ENCODE measurements at regions not wholly inside any gene's neighbourhood (a gene's known extent, or its start where the extent isn't known, plus 50 kb on each side); places are given as distances from the start of the nearest gene placed in this dataset.

GRCh38 chr5:126228934-126229333, 194.3 kb upstream of the GRAMD2B start:
- H3K4me3 ChIP-seq = no peak overlapping the region
- TF ChIP-seq CTCF (IDR thresholded peaks at IDR 0.05; ENCODE audit: borderline replicate concordance) = no peak
- H3K27ac ChIP-seq (replicated peaks) = no peak overlapping the region
- intact Hi-C loops (cut with micrococcal nuclease) = no loop called here
- H3K4me1 ChIP-seq = no peaks in the 10 kb centered on the region
- H3K36me3 ChIP-seq = no peaks in the 10 kb centered on the region
- peaks cover 12% of the 10 kb centered on the region for H3K9me3 ChIP-seq (replicated peaks)
- no peaks in the 10 kb centered on the region for H3K27me3 ChIP-seq (ENCODE audit: low read depth)
- no peak for DNase-seq

DNA sequence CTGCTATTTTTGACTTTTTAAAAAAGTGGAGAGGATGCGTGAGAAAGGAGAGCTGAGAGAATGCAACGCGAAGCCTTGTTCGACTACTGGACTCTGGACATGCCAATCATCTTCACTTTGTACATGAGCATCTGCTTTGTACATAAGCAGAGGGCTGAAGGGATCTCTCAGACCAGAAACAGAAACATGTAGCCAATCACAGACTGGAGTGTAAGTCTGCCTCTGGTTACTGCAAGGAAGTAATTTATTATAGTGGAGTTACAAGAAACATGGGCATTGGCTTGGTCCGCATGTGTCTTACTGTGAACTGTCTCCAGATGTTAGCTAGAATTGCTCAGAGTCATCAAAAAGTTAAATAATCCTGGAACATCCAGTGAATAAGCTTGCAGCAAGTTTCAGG, 190.0 kb upstream of the GRAMD2B start:
- DNase-seq = no peak
- H3K27me3 ChIP-seq (ENCODE audit: low read depth) = no peaks in the 10 kb centered on the region
- H3K4me1 ChIP-seq = no peaks in the 10 kb centered on the region
- H3K9me3 ChIP-seq (replicated peaks) = peaks cover 11% of the 10 kb centered on the region
- no peak for TF ChIP-seq CTCF (IDR thresholded peaks at IDR 0.05; ENCODE audit: borderline replicate concordance)
- H3K36me3 ChIP-seq = no peaks in the 10 kb centered on the region
- intact Hi-C loops (cut with micrococcal nuclease) = no loop called here
- H3K4me3 ChIP-seq = no peak overlapping the region
- no peak overlapping the region for H3K27ac ChIP-seq (replicated peaks)

- no peak for DNase-seq
- Histone ChIP-seq H3K4me1 (no peaks in the 10 kb centered on the region), H3K27me3 (ENCODE audit: low read depth) (no peaks in the 10 kb centered on the region), H3K9me3 (replicated peaks) (no peaks in the 10 kb centered on the region), H3K36me3 (no peaks in the 10 kb centered on the region), H3K4me3 (peak overlapping the region; percentile 39), H3K27ac (replicated peaks) (no peak overlapping the region)
- TF ChIP-seq CTCF (IDR thresholded peaks at IDR 0.05; ENCODE audit: borderline replicate concordance) = peak; percentile 60
- intact Hi-C loops (cut with micrococcal nuclease) = no loop called here
Measured at GRCh38 chr5:126234563-126235195, 188.5 kb upstream of the GRAMD2B start.

DNA sequence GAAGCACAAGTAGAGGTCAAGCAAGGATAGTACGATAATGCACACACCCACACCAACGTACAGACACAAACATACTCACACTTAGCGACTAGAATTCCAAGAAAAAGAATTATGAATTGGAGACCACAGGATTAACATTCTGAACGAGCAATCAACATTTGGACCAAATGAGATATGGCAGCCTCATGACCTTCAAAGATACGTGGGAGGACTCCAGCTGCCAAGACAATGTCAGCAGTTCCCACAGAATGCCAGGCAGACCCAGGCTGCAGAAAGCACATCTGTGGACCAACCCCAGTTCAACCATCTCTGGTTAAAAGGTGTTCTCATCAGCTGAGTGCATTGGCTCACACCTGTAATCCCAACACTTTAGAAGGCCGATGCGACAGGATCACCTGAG, 187.6 kb upstream of the GRAMD2B start:
- intact Hi-C loops (cut with micrococcal nuclease) = no loop called here
- H3K36me3 ChIP-seq = no peaks in the 10 kb centered on the region
- no peaks in the 10 kb centered on the region for H3K4me1 ChIP-seq
- peak overlapping the region; percentile 39 for H3K4me3 ChIP-seq
- H3K27me3 ChIP-seq (ENCODE audit: low read depth) = no peaks in the 10 kb centered on the region
- no peak for DNase-seq
- peak overlapping the region; percentile 47 for H3K27ac ChIP-seq (replicated peaks)
- TF ChIP-seq CTCF (IDR thresholded peaks at IDR 0.05; ENCODE audit: borderline replicate concordance) = no peak
- H3K9me3 ChIP-seq (replicated peaks) = no peaks in the 10 kb centered on the region

DNA sequence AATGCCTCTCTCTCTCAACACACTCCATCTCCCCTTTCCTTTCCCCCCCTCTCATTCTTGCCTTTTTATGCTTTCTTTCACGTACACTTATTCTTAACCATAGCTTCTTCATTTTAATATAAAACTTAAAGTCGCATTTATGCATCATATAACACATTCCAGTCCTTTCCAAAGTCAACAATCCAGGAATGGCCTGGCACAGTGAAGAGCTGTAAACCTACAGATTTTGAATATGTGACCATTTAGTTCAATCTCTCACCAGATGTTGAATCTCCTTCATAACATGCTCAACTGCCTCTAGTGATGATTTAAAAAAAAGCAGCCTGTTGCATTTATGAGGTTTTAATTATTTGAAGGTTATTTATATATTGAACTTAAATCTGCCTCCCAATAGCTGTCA, 186.2 kb upstream of the GRAMD2B start:
- no peak for DNase-seq
- no peak overlapping the region for H3K4me3 ChIP-seq
- H3K27me3 ChIP-seq (ENCODE audit: low read depth) = no peaks in the 10 kb centered on the region
- intact Hi-C loops (cut with micrococcal nuclease) = no loop called here
- TF ChIP-seq CTCF (IDR thresholded peaks at IDR 0.05; ENCODE audit: borderline replicate concordance) = no peak
- no peaks in the 10 kb centered on the region for H3K4me1 ChIP-seq
- H3K36me3 ChIP-seq = no peaks in the 10 kb centered on the region
- H3K9me3 ChIP-seq (replicated peaks) = no peaks in the 10 kb centered on the region
- H3K27ac ChIP-seq (replicated peaks) = no peak overlapping the region

Measured in left ventricle myocardium inferior (tissue), 1 donor.